HG03060 (cell line): ENCODE measurements at regions not wholly inside any gene's neighbourhood (a gene's known extent, or its start where the extent isn't known, plus 50 kb on each side); places are given as distances from the start of the nearest gene placed in this dataset.
"Not testable (repeated sequence)": the region's sequence is repeated elsewhere in the genome, so short reads cannot be mapped to it uniquely, and the experiment has no call there.

Source experiments
- ATAC-seq: cut with Tn5 transposase; IDR thresholded peaks from one replicate; pipeline ENCODE4 v1.9.1; 2021; ENCODE audit warnings: low read depth, moderate number of reproducible peaks; ENCODE audit not compliant: unreplicated experiment

DNA sequence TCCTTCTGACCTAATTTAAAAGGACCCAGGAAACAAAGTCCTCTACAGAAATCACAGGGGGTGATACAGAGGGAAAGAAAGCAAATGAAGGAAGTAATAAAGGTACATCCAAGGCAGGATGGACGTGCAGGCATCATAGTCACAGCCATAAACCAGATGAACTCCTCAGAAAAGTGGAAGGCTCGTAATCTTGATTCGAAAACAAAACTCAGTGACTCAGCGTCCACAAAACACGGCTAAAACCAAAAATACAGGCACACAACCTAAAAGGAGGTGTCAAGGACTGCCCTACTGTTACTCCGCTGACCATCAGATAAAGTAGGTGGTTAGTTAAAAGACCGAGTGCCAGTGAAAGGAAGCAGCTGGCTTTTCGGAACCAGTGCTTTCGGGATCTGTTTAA is 81.5 kb downstream of the TRIM69 start:
- ATAC-seq: not testable (repeated sequence)

DNA sequence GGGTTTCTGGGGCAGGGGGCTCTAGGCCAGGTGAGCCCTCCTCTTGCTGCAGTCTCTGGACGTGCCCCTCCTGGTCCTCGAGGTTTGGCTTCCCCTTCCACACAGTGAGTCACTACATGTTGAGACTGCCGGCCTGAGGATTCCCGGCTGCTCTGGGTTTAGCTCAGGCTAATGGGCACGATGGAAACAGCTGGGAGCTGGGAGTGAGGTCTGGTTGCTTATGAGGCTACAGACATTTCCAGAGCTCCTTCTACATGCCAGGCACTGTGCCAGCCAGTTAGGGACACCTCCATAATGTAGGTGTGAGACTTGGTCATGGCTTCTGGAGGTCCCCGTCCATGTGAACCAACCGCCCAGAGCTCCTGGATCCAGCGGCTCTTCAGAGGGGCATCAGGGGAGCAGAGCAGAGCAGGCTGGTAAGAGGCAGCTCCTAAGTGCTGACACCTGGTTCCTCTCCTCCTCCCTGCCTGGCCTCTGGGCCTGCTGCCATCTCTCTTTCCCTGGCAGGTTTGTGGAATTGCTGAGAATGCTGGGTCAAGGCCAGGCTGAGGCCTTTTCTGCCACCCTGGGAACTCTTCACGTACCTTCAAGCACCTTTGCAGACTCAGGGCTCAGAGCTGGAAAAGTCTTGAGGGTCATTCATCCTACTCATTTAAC is 83.1 kb downstream of the TRIM69 start:
- not testable (repeated sequence) for ATAC-seq

DNA sequence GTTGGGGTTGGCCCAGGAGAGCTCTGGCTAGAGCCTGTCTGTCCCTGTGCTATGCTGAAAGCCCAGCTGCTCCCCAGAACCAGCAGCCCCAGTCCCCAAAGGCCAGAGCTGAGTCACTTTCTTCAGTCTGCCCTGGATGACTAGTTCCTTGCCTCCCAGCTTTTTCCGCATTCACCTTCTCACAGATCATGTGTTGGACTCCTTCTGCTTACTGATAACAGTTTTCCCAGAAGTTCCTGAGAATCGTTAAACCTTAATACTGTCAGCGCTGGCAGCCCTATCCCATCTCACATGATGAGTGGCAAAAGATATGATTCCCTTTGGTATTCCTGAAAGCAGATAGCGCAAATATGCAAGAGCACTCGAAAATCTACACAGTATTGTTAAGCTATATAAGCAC is 84.2 kb downstream of the TRIM69 start:
- ATAC-seq: not testable (repeated sequence)

DNA sequence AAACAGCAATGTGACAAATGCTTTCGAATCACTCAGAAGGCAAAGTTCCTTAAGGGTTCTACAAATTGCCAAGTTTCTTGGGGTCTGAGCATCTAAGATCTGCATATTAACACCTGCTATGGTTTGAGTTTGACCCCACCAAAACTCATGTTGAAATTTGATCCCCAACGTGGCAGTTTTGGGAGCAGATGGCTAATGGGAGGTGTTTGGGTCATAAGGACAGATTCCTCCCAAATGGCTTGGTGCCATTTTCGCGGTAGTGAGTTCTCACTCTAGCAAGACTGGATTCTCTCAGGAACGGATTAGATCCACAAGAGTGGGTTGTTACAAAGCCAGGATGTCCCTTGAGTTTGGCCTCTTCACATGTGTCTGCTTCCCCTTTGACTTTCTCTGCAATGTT is 84.6 kb downstream of the TRIM69 start:
- not testable (repeated sequence) for ATAC-seq

DNA sequence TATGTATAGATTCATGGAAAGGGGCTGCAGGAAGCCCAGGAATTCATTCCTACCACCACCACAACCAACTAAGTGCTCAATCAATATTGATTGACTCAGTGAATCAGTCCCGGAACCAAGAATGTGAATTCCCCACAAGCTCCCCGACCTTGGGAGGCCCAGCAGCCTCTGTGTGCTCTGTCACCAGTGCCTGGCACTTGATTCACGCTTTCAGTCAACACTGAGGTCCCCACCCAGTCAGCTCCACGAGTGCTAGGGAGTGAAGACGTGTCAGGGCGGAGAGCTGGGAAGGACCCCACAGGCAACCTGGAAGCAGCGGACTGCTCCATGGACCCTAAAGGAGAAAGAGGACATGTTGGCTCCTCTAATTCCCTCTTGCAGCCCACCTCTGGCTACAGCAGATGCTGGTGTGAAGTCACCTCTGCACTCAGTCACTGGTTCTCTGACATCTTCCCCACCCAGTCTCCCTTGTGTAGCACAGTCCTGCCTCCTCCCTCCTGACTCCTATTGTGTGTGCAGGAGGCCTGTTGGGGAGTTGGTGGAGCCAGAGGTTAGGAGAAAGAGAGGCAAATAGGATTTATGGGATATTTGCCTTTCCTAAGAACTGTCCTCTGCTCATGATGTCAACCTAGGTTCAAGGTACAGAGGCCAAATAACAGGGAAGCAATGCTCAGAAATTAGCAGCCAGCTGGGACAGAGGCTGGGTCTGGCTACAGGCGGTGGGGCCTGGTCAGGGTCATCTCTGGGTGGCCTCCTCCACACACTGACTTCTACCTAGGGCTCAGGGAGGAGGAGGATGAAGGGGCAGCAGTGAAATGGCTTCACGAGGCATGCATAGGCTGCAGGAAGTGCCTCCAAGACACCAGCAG is 88.2 kb downstream of the TRIM69 start:
- not testable (repeated sequence) for ATAC-seq

DNA sequence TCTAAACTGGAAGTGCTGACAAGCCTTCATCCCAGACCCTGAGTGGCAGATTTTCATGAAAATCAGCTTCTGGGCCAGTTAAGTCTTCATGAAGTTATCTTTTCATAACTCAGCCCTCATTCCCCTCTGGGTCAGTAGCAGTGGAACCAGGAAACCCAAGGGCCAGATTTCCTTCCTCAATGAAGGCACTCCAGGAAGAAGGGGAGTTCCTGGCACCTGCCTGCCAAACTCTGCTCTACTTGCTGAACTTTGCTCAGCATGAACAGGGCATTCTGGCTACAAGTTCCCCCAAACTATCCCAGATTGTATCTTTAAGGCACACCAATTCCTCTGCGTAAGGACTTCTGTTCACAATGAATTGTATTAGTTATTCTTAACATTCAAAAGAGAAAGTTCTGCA is 90.3 kb downstream of the TRIM69 start:
- not testable (repeated sequence) for ATAC-seq

DNA sequence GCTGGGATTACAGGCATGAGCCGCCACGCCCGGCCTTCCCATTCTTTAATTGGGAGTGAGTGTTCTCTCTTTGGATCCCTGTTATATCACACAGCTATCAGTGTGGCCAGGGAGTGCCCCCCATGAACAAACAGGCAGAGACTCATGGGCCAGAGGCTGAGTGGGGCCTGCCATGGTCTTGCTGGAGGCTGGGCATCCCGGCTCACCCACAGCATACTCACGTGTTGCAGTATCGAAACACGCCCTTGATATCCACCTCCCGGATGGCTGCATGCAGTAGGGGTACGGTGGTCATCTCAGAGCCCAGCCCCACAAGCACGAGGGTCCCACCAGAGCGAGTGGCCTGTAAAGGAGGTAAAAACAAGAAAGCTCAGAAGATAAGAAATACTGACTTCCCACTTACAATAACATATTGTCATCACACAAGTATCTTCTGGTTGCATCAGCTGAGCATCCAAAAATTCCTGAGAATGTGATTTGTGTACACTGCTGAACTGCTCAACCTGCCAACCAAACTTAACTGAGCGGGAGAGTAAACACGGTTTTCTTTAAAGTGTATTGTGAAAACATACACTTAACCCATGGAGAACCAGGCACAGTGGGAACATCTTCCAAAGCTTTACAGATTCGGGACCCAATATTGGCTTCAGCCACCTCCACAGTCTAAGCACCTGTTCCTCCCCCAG is 92.0 kb downstream of the TRIM69 start:
- ATAC-seq: not testable (repeated sequence)

DNA sequence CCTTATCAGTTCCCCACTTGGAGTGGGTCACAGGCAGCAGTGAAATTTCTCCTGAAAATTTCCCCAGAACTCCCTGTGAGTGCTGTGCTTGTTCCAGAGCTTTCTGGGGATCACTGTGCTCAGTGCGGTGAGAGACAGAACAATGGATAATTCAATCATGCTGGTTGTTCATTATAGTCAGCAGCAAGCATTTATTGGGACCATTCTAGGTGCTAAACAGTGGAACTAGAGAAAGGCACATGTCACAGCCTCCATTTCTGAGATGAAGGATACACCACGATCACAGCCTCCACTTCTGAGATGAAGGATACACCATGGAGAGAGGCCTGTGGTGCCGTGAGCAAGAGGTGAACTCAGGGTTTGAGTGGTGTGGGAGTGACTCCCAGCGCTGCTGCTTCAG is 92.8 kb downstream of the TRIM69 start:
- ATAC-seq: not testable (repeated sequence)

DNA sequence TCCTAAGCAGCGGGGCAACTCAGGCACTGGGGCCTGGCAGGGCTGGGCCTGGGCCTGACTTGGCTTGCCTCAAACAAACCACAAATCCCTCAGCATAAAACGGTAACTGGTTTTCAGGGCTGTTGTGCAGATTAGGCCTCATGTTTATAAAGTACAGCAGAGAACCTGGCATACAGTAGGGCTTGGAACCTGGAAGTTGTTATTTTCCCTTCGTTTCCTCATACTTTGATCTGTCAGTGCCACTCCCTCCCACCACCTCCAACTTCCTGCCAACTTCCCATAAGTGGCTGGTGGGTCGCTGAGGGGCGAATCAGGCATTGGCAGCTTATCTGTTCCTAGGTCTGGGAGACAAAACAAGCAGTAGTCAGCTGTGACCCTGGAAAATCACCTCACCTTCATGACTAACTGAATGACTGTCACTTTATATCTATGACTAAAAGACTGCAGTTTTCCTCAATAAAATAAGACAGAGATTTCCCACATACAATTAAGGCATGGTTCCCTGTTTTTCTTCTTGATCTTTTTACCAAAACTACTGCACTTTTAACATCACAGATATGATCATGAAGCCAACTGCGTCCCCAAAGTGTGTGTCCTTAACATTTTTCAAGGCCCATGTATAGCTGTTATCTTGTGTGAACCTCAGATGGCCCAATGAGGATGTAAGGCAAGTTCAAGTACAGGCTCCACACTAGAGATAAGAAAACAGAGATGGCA is 94.5 kb downstream of the TRIM69 start:
- not testable (repeated sequence) for ATAC-seq

DNA sequence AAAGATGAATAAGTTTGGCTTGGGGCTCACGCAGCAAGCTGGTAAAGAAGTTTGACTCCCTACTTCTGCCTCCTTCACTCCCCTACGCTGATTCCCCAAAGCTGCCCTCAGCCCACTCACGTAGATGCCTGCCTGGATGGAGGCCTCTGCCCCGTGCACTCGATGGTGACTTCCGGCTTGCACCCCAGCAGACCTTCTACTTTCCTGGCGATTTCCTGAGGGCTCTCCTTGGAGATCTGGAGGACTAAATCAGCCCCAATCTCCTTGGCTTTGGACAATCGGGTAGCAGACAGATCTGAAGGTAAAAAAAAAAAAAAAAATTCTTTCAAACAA is 95.0 kb downstream of the TRIM69 start:
- ATAC-seq: not testable (repeated sequence)

DNA sequence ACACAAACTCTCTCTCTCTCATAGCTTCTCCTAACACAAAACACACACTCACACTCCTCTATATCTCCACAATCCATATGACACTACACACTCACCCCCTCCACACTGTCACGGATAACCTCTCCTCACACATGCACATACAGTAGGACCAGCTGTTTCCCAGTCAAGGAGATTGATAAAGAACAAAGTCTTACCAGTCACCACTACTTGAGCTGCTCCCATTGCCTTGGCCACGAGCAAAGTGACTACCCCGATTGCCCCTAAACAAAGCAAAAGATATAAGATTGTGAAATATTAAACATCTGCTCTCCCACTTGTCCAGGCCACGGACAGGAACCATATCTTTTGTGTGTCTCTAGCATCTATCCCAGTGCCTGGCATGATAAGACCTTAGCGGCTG is 95.8 kb downstream of the TRIM69 start:
- not testable (repeated sequence) for ATAC-seq

DNA sequence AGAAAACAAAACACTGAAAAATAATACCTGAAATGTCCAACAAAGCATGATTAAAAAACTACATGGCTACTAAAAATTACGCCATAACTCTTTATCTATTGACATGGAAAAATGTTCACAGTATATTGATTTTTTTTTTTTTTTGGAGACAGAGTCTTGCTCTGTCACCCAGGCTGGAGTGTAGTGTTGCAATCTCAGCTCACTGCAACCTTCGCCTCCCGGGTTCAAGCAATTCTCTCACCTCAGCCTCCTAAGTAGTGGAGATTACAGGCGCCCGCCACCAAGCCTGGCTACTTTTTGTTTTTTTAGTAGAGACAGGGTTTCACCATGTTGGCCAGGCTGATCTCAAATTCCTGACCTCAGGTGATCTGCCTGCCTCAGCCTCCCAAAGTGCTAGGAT is 96.8 kb downstream of the TRIM69 start:
- ATAC-seq: not testable (repeated sequence)

DNA sequence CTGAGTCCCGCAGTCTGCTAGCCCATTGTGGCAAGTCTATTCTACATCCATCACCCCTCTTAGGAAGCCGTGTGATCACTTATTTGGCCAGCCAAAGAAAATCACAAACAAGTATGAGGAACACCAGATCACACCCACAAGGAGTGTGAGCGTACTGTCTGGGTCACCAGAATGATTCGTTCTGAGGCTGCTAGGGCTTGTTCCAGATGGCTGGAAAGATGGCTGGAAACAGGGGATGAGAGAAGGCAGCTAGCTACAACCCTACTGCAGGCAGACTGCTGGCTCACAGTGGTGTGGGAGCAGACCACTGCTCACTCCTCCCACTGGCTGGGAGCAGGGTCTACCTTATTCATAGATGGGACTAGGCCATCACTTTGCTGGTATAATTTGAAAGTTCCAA is 97.4 kb downstream of the TRIM69 start:
- not testable (repeated sequence) for ATAC-seq

DNA sequence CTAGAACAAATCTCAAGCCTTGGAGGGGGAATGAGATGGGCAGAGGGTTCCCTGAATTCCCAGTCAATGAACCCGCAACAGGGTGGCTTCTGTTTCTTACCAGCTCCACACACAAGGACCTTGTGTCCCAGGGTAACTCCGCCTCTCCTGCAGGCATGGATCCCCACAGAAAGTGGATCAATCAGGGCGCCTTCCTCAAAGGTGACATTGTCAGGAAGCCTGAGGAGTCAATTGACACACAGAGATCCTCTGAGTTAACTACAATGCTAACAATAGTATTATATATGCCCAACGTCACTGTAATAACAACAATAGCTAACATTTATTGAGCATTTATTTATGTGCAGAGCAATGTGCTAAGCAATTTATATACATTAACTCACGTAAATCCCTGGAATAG is 98.8 kb downstream of the TRIM69 start:
- ATAC-seq: not testable (repeated sequence)

DNA sequence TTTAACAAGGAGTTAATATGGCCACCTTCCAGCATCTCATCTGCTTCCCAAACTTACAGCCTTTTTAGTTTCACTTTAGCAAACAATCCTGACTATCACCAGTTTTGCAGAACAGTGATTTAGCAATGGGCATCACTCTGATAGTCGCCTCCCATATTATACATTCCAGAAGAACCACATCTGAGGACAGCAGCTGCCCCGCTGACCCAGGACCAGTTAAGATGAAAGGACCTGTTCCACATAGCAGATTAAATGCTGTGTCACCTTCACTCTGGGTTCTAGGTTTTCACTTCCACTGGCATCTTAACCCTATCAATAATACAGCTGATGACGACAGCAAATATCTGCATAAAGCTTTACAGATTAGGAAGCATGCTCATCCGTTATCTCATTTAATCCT is 99.8 kb downstream of the TRIM69 start:
- ATAC-seq: no peak

DNA sequence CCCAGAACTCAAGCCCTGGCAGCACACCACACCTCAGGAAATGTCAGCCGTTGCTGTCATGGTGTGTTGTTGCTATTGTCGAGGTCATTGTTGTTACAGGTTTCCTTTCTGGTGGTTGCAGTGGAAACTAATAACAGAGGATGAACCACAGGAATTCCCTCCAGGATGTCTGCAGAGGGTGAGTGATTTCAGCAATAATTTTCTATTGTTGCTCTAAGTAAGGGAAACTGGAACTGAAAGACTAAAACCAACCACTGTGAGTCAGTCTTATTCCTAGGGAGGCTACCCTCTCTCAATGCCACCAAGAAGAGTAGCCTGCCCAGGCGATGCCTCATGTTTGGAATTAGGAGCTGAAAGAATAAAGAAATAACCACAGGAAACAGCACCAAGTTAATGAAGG is 102.6 kb downstream of the TRIM69 start:
- not testable (repeated sequence) for ATAC-seq

DNA sequence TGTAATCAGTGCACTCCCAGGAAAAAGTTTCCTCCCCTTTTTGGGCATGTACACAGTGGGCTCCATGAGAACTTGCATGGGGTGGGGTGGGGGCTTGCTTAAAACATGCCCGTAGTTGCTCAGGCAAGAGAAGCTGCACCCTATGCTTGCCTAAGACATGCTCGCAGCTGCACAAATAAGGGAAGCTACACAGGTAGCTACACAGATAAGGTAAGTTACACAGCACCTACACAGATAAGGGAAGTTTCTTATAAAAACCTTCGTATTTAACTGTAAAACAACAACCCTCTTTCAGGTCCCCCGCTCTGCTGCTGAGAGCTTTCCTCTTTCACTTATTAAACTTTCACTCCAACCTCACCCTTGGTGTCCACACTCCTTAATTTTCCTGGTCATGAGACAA is 105.4 kb downstream of the TRIM69 start:
- not testable (repeated sequence) for ATAC-seq

DNA sequence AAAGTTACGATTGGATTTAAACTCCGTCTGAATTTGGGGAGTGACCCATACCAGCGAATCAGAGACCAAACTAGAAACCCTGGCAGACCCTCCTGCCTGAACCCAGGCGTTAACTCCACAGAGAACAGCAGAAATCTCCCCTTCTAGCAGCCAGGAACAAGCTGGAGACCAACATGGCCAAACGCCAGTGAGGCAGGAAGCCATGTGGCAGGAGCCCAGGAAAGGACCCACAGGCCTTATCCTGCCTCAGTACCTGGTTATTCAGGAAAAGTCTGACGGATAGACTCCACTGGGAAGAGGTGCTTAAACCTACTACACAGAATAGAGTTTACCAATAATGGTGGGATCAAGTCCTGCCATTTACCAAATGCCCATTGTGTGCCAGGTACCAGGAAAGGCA is 106.6 kb downstream of the TRIM69 start:
- ATAC-seq: not testable (repeated sequence)

DNA sequence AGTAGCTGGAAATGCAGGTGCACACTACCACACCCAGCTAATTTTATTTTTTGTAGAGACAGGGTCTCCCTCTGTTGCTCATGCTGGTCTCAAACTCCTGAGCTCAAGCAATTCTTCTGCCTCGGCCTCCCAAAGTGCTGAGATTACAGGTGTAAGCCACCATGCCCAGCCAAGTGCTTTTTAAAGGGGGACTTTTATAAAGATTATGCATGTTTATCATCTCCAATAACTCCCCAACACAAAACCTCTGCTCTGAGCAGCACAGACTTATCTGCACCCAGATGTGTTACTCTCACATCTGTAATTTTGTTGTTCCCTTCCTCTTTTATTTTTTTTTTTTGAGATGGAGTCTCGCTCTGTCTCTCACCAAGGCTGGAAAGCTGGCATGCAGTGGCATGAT is 108.6 kb downstream of the TRIM69 start:
- ATAC-seq: not testable (repeated sequence)

DNA sequence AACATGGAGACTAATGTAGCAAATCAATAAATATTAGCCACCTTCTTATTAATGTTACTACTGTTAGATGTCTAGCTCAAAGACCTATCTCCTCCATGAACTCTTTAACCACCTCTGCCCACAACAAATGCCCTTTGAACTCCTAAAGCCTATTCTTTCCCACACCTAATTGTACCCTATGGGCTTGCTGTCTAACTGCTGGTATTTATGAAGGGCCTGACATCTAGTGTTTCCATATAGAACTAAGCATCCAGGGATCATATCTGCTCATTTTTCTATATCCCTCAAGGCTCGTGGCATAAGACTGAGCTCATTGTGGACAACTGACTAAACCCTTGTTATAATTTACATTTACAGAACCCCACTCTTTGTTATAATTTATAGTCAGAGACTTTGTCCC is 109.8 kb downstream of the TRIM69 start:
- ATAC-seq: not testable (repeated sequence)

DNA sequence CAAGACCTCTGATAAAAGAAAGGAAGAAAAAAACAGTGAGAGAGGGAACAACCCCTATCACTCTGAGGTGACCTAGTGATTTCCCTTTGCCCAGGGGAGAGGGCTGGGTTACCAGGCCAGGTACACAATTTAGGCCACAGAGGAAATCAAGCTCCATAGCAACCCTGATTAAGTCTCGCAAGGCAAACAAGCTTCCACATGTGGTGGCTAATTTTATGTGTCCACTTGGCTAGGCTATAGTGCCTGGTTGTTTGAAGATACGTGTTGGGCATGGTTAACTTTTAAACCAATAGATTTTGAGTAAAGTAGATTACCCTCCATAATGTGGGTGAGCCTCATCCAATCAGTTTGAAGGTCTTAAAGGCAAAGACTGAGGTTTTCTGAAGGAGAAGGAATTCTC is 108.9 kb upstream of the TERB2 start:
- not testable (repeated sequence) for ATAC-seq
